ENCODE measurements at regions not wholly inside any gene's neighbourhood (a gene's known extent, or its start where the extent isn't known, plus 50 kb on each side); places are given as distances from the start of the nearest gene placed in this dataset.
"Not testable (repeated sequence)": the region's sequence is repeated elsewhere in the genome, so short reads cannot be mapped to it uniquely, and the experiment has no call there.

DNA sequence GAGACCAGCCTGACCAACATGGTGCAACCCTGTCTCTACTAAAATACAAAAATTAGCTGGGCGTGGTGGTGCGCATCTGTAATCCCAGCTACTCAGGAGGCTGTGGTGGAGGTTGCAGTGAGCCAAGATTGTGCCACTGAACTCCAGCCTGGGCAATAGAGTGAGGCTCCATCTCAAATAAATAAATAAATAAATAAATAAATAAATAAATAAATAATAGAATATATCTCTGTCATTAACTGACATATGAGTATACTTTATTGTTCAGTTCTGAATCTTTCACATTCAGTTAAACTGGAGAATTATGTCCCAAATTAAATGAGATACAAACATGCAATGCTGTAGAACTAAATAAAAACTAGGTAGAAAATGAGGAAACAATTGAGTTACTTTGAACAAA, 501.2 kb downstream of the PCDH11X start:
- H3K4me3 ChIP-seq (ENCODE audit: low read length); H3K4me1 ChIP-seq (ENCODE audit: control insufficient read depth, insufficient read depth, low read length); H3K27me3 ChIP-seq (ENCODE audit: control insufficient read depth, insufficient read depth, low read length); H3K9me3 ChIP-seq (ENCODE audit: control insufficient read depth, low read depth, low read length); H3K27ac ChIP-seq (ENCODE audit: low read length); DNase-seq; H3K36me3 ChIP-seq (ENCODE audit: control insufficient read depth, insufficient read depth, low read length): not testable (repeated sequence)
- no CpG with 5 or more reads among the region's 2 CpGs for WGBS (ENCODE audit: insufficient coverage, low lambda C conversion rate)

DNA sequence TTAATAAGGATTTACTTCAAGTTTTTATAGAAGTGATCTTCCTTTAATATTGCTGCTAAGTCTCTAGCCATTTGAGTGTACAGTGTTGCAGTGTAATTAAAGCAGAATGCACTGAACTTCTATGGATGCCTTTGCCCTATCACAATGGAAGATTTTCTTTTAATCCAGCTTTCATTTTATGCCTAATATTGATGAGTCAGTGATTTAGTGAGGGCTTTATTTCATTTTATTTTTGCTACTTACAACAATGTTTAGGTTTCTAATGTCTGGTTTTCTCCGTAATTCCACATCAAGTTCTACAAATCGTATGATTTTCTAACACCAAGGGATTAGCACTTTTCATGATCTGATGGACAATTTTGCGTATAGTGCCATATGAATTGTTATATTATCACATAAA, 504.1 kb downstream of the PCDH11X start:
- no peaks in the 10 kb centered on the region for H3K27me3 ChIP-seq (ENCODE audit: control insufficient read depth, insufficient read depth, low read length)
- H3K36me3 ChIP-seq (ENCODE audit: control insufficient read depth, insufficient read depth, low read length): no peaks in the 10 kb centered on the region
- no peak for DNase-seq
- H3K4me3 ChIP-seq (ENCODE audit: low read length): no peak overlapping the region
- no peak overlapping the region for H3K27ac ChIP-seq (ENCODE audit: low read length)
- H3K9me3 ChIP-seq (ENCODE audit: control insufficient read depth, low read depth, low read length): no peaks in the 10 kb centered on the region
- H3K4me1 ChIP-seq (ENCODE audit: control insufficient read depth, insufficient read depth, low read length): no peaks in the 10 kb centered on the region
- WGBS (ENCODE audit: insufficient coverage, low lambda C conversion rate): no CpG with 5 or more reads among the region's 3 CpGs

DNA sequence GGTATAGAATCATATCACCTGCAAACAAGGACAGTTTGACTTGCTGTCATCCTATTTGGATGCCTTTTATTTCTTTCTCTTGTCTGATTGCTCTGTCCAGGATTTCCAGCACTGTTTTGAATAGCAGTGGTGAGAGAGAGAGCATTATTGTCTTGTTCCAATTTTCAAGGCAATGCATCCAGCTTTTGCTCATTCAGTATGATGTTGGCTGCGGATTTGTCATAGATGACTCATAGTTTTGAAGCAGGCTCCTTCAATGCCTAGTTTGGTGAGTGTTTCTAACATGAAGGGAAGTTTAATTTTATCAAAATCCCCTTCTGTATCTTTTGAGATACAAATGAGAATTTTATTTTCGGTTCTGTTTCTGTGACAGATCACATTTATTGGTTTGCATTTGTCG, 518.9 kb downstream of the PCDH11X start:
- not testable (repeated sequence) for H3K4me3 ChIP-seq (ENCODE audit: low read length); H3K27me3 ChIP-seq (ENCODE audit: control insufficient read depth, insufficient read depth, low read length); DNase-seq; H3K9me3 ChIP-seq (ENCODE audit: control insufficient read depth, low read depth, low read length); H3K4me1 ChIP-seq (ENCODE audit: control insufficient read depth, insufficient read depth, low read length); H3K27ac ChIP-seq (ENCODE audit: low read length); H3K36me3 ChIP-seq (ENCODE audit: control insufficient read depth, insufficient read depth, low read length)
- WGBS (ENCODE audit: insufficient coverage, low lambda C conversion rate): no CpG with 5 or more reads among the region's 3 CpGs

DNA sequence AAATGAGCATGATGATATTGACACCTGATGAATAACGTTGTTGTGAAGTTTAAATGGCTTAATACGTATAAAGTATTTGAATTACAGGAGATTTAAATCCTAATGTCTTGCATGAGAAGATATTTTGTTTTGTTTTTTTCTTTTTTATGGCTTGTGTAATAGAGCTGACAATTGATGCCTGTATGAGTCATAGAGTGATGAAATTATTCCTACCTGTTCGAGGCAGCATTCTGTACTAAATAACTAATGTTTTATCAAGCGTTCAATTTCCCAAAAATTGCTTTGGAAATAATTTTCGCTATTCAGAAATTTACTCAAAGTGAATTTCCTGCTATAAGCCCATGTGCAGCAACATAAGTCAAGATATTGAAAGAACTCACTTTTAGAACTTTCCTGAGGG, 554.0 kb downstream of the PCDH11X start:
- H3K27me3 ChIP-seq (ENCODE audit: control insufficient read depth, insufficient read depth, low read length); H3K27ac ChIP-seq (ENCODE audit: low read length); DNase-seq; H3K9me3 ChIP-seq (ENCODE audit: control insufficient read depth, low read depth, low read length); H3K36me3 ChIP-seq (ENCODE audit: control insufficient read depth, insufficient read depth, low read length); H3K4me3 ChIP-seq (ENCODE audit: low read length); H3K4me1 ChIP-seq (ENCODE audit: control insufficient read depth, insufficient read depth, low read length): not testable (repeated sequence)
- no CpG with 5 or more reads among the region's 5 CpGs for WGBS (ENCODE audit: insufficient coverage, low lambda C conversion rate)

DNA sequence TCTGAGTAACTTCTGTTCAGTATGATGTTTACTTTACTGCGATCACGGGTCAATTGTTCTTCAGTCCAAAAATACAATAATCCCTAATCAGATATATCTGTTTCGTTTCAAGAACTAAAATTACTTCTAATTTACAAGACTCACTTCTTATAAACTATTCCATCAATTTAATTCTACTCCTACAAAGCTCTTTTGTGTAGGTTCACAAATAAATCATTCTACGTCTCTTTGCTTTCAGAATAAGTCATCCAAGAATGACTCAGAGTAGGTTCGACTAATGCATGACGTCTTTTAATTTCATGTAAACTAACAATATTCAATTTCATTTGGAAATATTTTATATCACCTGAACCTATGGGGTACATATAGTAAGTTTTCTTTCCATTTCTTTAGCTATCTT, 571.9 kb downstream of the PCDH11X start:
- H3K36me3 ChIP-seq (ENCODE audit: control insufficient read depth, insufficient read depth, low read length); H3K4me1 ChIP-seq (ENCODE audit: control insufficient read depth, insufficient read depth, low read length); H3K4me3 ChIP-seq (ENCODE audit: low read length); H3K27ac ChIP-seq (ENCODE audit: low read length); H3K27me3 ChIP-seq (ENCODE audit: control insufficient read depth, insufficient read depth, low read length); H3K9me3 ChIP-seq (ENCODE audit: control insufficient read depth, low read depth, low read length); DNase-seq: not testable (repeated sequence)
- 82% methylated on average over 2 of the region's 6 CpGs for WGBS (ENCODE audit: insufficient coverage, low lambda C conversion rate)

DNA sequence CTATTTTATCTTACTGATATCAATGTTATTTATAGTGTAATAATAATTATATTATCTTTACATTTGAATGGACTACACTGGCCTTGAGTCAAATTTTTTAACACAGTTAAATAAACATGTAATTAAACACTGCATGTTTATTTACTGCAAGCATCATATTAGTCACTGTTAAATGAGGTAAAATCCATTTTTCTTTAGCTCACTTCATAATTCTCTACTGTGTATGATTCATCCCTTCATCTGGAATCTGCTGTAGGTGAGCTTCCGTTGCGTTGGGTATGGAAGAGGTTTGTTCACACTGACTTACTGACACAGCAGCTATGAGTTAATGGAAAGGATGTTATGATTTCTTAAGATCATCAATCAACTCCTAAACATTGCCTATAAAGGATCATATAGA, 572.3 kb downstream of the PCDH11X start:
- H3K27ac ChIP-seq (ENCODE audit: low read length): no peak overlapping the region
- H3K4me3 ChIP-seq (ENCODE audit: low read length): no peak overlapping the region
- H3K36me3 ChIP-seq (ENCODE audit: control insufficient read depth, insufficient read depth, low read length): no peaks in the 10 kb centered on the region
- no peaks in the 10 kb centered on the region for H3K27me3 ChIP-seq (ENCODE audit: control insufficient read depth, insufficient read depth, low read length)
- no peak for DNase-seq
- H3K4me1 ChIP-seq (ENCODE audit: control insufficient read depth, insufficient read depth, low read length): no peaks in the 10 kb centered on the region
- no peaks in the 10 kb centered on the region for H3K9me3 ChIP-seq (ENCODE audit: control insufficient read depth, low read depth, low read length)
- WGBS (ENCODE audit: insufficient coverage, low lambda C conversion rate): no CpG with 5 or more reads among the region's 2 CpGs
